ENCODE measurements at regions not wholly inside any gene's neighbourhood (a gene's known extent, or its start where the extent isn't known, plus 50 kb on each side); places are given as distances from the start of the nearest gene placed in this dataset.

DNA sequence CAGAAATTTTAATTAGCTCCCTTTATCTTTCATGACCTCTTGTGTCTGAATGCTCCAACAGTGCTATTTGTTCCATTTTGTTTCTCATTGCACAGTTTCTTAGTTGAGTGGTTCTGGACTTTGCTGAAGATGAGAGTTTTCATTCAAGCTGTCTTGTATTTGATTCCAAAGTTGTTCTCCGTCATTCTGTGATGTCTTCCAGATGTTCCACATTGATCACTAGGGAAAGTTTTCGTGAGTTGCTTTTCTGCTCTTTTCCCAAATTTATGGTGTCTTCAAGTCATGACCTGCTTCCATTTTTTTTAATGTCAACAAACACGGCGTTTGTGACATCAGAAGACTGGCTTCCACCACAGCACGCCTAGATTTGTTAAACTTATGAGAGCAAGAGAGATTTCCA is 575.5 kb downstream of the MRPL39 start:
- no peak overlapping the region for H4K91ac ChIP-seq (ENCODE audit: low read length)
- H3K9ac ChIP-seq (ENCODE audit: low read length) = no peak overlapping the region
- no peak overlapping the region for H4K8ac ChIP-seq (ENCODE audit: low read length)
- no peaks in the 10 kb centered on the region for H3K9me3 ChIP-seq (ENCODE audit: control insufficient read depth, low read length)
- H2AFZ ChIP-seq (ENCODE audit: low read depth, low read length) = no peak overlapping the region
- no peak overlapping the region for H3K23ac ChIP-seq (ENCODE audit: low read length in 2 of 2)
- H3K79me1 ChIP-seq (replicated peaks; ENCODE audit: low read length, poor library complexity, severe bottlenecking) = no peaks in the 10 kb centered on the region
- H3K4ac ChIP-seq (ENCODE audit: low read depth in 1 of 2, low read length in 2 of 2) = no peak overlapping the region
- DNase-seq = no peak
- no peak overlapping the region for H3K14ac ChIP-seq (ENCODE audit: low read length in 2 of 2)
- no peak overlapping the region for H3K4me3 ChIP-seq (ENCODE audit: insufficient read depth in 1 of 2, low read depth in 1 of 2, low read length in 2 of 2)
- no peak overlapping the region for H3K27ac ChIP-seq (ENCODE audit: low read length, poor library complexity, severe bottlenecking)
- WGBS = 48% methylated on average over 2 of the region's 5 CpGs
- H3K4me2 ChIP-seq (ENCODE audit: low read length, poor library complexity, severe bottlenecking) = no peak overlapping the region
- no peak overlapping the region for H2AK5ac ChIP-seq (ENCODE audit: low read length, severe bottlenecking)
- H3K27me3 ChIP-seq (ENCODE audit: control insufficient read depth in 1 of 2, insufficient read depth in 1 of 2, low read length in 2 of 2) = no peaks in the 10 kb centered on the region
- no peaks in the 10 kb centered on the region for H3K36me3 ChIP-seq (ENCODE audit: control insufficient read depth in 1 of 2, insufficient read depth in 2 of 2, low read depth in 1 of 2, low read length in 2 of 2)
- H2BK15ac ChIP-seq (ENCODE audit: low read depth, poor library complexity, severe bottlenecking) = no peak overlapping the region
- no peak overlapping the region for H2BK12ac ChIP-seq (ENCODE audit: low read length in 2 of 2)
- no peak overlapping the region for H2BK5ac ChIP-seq (ENCODE audit: low read depth, low read length, poor library complexity, severe bottlenecking)
- H3K18ac ChIP-seq (ENCODE audit: low read depth in 1 of 2, low read length in 2 of 2) = no peak overlapping the region
- H2BK120ac ChIP-seq (ENCODE audit: low read depth, low read length) = no peak overlapping the region
- no peaks in the 10 kb centered on the region for H3K4me1 ChIP-seq (ENCODE audit: control insufficient read depth, insufficient read depth, low read depth, low read length)

DNA sequence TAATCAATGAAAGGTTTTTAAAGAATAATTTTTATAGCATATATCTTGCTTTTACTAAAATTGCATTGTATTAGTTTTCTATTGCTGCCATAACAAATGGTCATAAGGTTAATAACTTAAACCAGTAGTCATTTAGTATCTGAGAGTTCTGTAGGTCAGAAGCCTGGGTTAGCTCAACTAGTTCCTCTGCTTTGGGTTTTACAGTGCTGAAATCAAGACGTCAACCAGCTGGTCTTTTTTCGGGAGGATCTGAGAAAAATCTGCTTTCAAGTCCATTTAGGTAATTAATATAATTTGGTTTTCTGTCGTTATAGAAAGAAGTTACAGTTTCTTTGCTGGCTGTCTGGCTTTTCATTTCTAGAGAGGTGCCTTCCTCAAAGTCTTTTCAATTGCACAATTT is 577.7 kb downstream of the MRPL39 start:
- H2BK5ac ChIP-seq (ENCODE audit: low read depth, low read length, poor library complexity, severe bottlenecking) = no peak overlapping the region
- no peak overlapping the region for H2BK120ac ChIP-seq (ENCODE audit: low read depth, low read length)
- H2BK15ac ChIP-seq (ENCODE audit: low read depth, poor library complexity, severe bottlenecking) = no peak overlapping the region
- no peak overlapping the region for H3K18ac ChIP-seq (ENCODE audit: low read depth in 1 of 2, low read length in 2 of 2)
- no peak overlapping the region for H2AFZ ChIP-seq (ENCODE audit: low read depth, low read length)
- H2BK12ac ChIP-seq (ENCODE audit: low read length in 2 of 2) = no peak overlapping the region
- H3K27me3 ChIP-seq (ENCODE audit: control insufficient read depth in 1 of 2, insufficient read depth in 1 of 2, low read length in 2 of 2) = no peaks in the 10 kb centered on the region
- H3K4ac ChIP-seq (ENCODE audit: low read depth in 1 of 2, low read length in 2 of 2) = no peak overlapping the region
- WGBS = 49% methylated on average over 3 of the region's 3 CpGs
- H4K91ac ChIP-seq (ENCODE audit: low read length) = no peak overlapping the region
- no peak overlapping the region for H3K23ac ChIP-seq (ENCODE audit: low read length in 2 of 2)
- H3K36me3 ChIP-seq (ENCODE audit: control insufficient read depth in 1 of 2, insufficient read depth in 2 of 2, low read depth in 1 of 2, low read length in 2 of 2) = no peaks in the 10 kb centered on the region
- no peaks in the 10 kb centered on the region for H3K4me1 ChIP-seq (ENCODE audit: control insufficient read depth, insufficient read depth, low read depth, low read length)
- H2AK5ac ChIP-seq (ENCODE audit: low read length, severe bottlenecking) = no peak overlapping the region
- H4K8ac ChIP-seq (ENCODE audit: low read length) = no peak overlapping the region
- DNase-seq = no peak
- H3K9me3 ChIP-seq (ENCODE audit: control insufficient read depth, low read length) = no peaks in the 10 kb centered on the region
- no peak overlapping the region for H3K4me3 ChIP-seq (ENCODE audit: insufficient read depth in 1 of 2, low read depth in 1 of 2, low read length in 2 of 2)
- H3K14ac ChIP-seq (ENCODE audit: low read length in 2 of 2) = no peak overlapping the region
- H3K27ac ChIP-seq (ENCODE audit: low read length, poor library complexity, severe bottlenecking) = no peak overlapping the region
- no peak overlapping the region for H3K4me2 ChIP-seq (ENCODE audit: low read length, poor library complexity, severe bottlenecking)
- no peak overlapping the region for H3K9ac ChIP-seq (ENCODE audit: low read length)
- no peaks in the 10 kb centered on the region for H3K79me1 ChIP-seq (replicated peaks; ENCODE audit: low read length, poor library complexity, severe bottlenecking)

DNA sequence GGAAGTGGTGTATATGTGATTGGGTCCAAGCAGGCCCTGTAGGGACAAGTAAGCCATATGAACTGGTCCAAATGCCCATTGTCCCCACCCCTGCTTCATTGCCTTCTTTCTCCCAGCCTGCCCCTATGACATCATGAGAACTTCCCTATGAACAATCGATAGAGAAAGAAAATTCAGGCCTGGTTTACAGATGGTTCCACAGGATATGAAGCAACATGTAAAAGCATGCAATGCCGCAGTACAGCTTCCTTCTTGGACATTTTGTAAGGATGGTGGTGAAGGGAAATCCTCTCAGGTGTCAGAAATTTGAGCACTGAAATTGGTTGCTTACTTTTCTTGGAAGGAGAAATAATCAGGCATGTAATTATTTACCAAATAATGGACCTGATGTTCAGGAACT is 581.7 kb downstream of the MRPL39 start:
- Histone ChIP-seq H3K4me1 (ENCODE audit: control insufficient read depth, insufficient read depth, low read depth, low read length) (no peaks in the 10 kb centered on the region), H4K91ac (ENCODE audit: low read length) (no peak overlapping the region), H3K9ac (ENCODE audit: low read length) (no peak overlapping the region), H3K9me3 (ENCODE audit: control insufficient read depth, low read length) (no peaks in the 10 kb centered on the region), H3K4me3 (ENCODE audit: insufficient read depth in 1 of 2, low read depth in 1 of 2, low read length in 2 of 2) (no peak overlapping the region), H3K4me2 (ENCODE audit: low read length, poor library complexity, severe bottlenecking) (no peak overlapping the region), H3K14ac (ENCODE audit: low read length in 2 of 2) (no peak overlapping the region), H2AFZ (ENCODE audit: low read depth, low read length) (no peak overlapping the region), H3K79me1 (replicated peaks; ENCODE audit: low read length, poor library complexity, severe bottlenecking) (no peaks in the 10 kb centered on the region), H2AK5ac (ENCODE audit: low read length, severe bottlenecking) (no peak overlapping the region), H2BK12ac (ENCODE audit: low read length in 2 of 2) (no peak overlapping the region), H3K36me3 (ENCODE audit: control insufficient read depth in 1 of 2, insufficient read depth in 2 of 2, low read depth in 1 of 2, low read length in 2 of 2) (no peaks in the 10 kb centered on the region), H3K4ac (ENCODE audit: low read depth in 1 of 2, low read length in 2 of 2) (no peak overlapping the region), H3K27ac (ENCODE audit: low read length, poor library complexity, severe bottlenecking) (no peak overlapping the region), H3K18ac (ENCODE audit: low read depth in 1 of 2, low read length in 2 of 2) (no peak overlapping the region), H4K8ac (ENCODE audit: low read length) (no peak overlapping the region), H3K23ac (ENCODE audit: low read length in 2 of 2) (no peak overlapping the region), H3K27me3 (ENCODE audit: control insufficient read depth in 1 of 2, insufficient read depth in 1 of 2, low read length in 2 of 2) (no peaks in the 10 kb centered on the region), H2BK5ac (ENCODE audit: low read depth, low read length, poor library complexity, severe bottlenecking) (no peak overlapping the region), H2BK120ac (ENCODE audit: low read depth, low read length) (no peak overlapping the region), H2BK15ac (ENCODE audit: low read depth, poor library complexity, severe bottlenecking) (no peak overlapping the region)
- 91% methylated on average over 2 of the region's 2 CpGs for WGBS
- DNase-seq = no peak

DNA sequence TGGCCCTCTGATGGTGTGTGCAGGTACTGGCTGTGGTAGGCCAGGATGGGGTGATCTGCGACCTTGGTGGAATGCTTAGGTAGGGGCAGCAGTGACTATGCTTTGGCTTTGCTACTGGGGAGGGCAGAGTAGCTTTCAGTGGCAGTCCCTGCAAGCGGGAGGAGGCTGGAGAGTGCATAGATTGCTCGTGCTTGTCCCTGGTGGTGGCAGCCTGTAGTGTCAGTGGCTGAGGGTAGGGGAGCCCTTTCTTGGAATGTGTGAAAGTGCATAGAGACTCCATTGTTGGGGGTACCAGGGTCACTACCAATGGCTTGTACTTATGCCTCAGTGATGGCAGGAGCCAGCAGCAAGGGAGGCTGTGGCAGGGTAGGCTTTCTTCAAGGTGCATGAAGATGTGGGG is 582.6 kb downstream of the MRPL39 start:
- H2BK120ac ChIP-seq (ENCODE audit: low read depth, low read length) = no peak overlapping the region
- H2BK15ac ChIP-seq (ENCODE audit: low read depth, poor library complexity, severe bottlenecking) = no peak overlapping the region
- no peak overlapping the region for H3K4me2 ChIP-seq (ENCODE audit: low read length, poor library complexity, severe bottlenecking)
- H3K14ac ChIP-seq (ENCODE audit: low read length in 2 of 2) = no peak overlapping the region
- DNase-seq = no peak
- H3K27me3 ChIP-seq (ENCODE audit: control insufficient read depth in 1 of 2, insufficient read depth in 1 of 2, low read length in 2 of 2) = no peaks in the 10 kb centered on the region
- H3K9ac ChIP-seq (ENCODE audit: low read length) = no peak overlapping the region
- peak overlapping the region; percentile 15 for H4K91ac ChIP-seq (ENCODE audit: low read length)
- no peaks in the 10 kb centered on the region for H3K36me3 ChIP-seq (ENCODE audit: control insufficient read depth in 1 of 2, insufficient read depth in 2 of 2, low read depth in 1 of 2, low read length in 2 of 2)
- no peak overlapping the region for H2BK12ac ChIP-seq (ENCODE audit: low read length in 2 of 2)
- H2AFZ ChIP-seq (ENCODE audit: low read depth, low read length) = no peak overlapping the region
- no peak overlapping the region for H3K4me3 ChIP-seq (ENCODE audit: insufficient read depth in 1 of 2, low read depth in 1 of 2, low read length in 2 of 2)
- no peaks in the 10 kb centered on the region for H3K79me1 ChIP-seq (replicated peaks; ENCODE audit: low read length, poor library complexity, severe bottlenecking)
- no peak overlapping the region for H3K18ac ChIP-seq (ENCODE audit: low read depth in 1 of 2, low read length in 2 of 2)
- H2BK5ac ChIP-seq (ENCODE audit: low read depth, low read length, poor library complexity, severe bottlenecking) = no peak overlapping the region
- no peaks in the 10 kb centered on the region for H3K4me1 ChIP-seq (ENCODE audit: control insufficient read depth, insufficient read depth, low read depth, low read length)
- no peak overlapping the region for H3K23ac ChIP-seq (ENCODE audit: low read length in 2 of 2)
- no peak overlapping the region for H2AK5ac ChIP-seq (ENCODE audit: low read length, severe bottlenecking)
- WGBS = 65% methylated on average over 3 of the region's 3 CpGs
- H3K27ac ChIP-seq (ENCODE audit: low read length, poor library complexity, severe bottlenecking) = no peak overlapping the region
- H3K9me3 ChIP-seq (ENCODE audit: control insufficient read depth, low read length) = no peaks in the 10 kb centered on the region
- peak overlapping the region; percentile 28 for H4K8ac ChIP-seq (ENCODE audit: low read length)
- H3K4ac ChIP-seq (ENCODE audit: low read depth in 1 of 2, low read length in 2 of 2) = no peak overlapping the region

Measured in mesenchymal stem cell (in vitro differentiated cells and primary cell).